ENCODE measurements at regions not wholly inside any gene's neighbourhood (a gene's known extent, or its start where the extent isn't known, plus 50 kb on each side); places are given as distances from the start of the nearest gene placed in this dataset.

DNA sequence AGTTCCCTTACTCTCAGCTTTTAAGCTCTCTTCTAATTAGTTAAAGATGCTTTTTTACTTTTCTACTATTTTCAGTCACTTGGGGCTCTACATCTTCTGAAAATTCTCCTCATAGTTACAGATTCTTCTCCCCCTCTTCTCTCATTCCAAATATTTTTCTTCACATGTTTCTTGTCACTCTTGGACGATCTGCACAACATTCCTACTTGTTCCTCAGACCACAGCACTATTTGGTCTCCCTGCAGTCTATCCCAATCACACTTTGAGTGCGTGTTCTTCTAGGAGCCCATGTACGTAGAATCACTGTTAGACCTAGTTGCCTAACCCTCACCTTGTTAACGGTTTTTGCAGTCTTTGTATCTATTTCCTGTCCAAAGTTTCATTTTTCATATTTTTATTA is 222.5 kb upstream of the SPRY2 start:
- ChIA-PET CTCF (ENCODE audit: partially characterized antibody) (no interaction called here), POLR2A (ENCODE audit: partially characterized antibody) (no interaction called here)
- H3K4me3 Mint-ChIP-seq: peak overlapping the region in 1 of 8 donors; percentile 5
- no peaks in the 10 kb centered on the region for H3K36me3 Mint-ChIP-seq
- H3K27me3 ChIP-seq (ENCODE audit: insufficient read depth, low read length): no peaks in the 10 kb centered on the region
- no peak overlapping the region for H3K27ac ChIP-seq (ENCODE audit: low read depth, low read length)
- H3K4me1 ChIP-seq (ENCODE audit: insufficient read depth, low read length): no peaks in the 10 kb centered on the region
- H3K27ac Mint-ChIP-seq: no peak overlapping the region
- H3K4me3 ChIP-seq (ENCODE audit: low read length in 2 of 2): no peak overlapping the region
- intact Hi-C loops (cut with micrococcal nuclease): no loop called here
- DNase-seq: no peak
- no peaks in the 10 kb centered on the region for H3K27me3 Mint-ChIP-seq
- H3K9me3 ChIP-seq (ENCODE audit: control insufficient read depth in 1 of 2, low read length in 2 of 2): no peaks in the 10 kb centered on the region
- H3K9me3 Mint-ChIP-seq: peaks cover 0 to 9% (median 3%) of the 10 kb centered on the region in 8 donors
- peaks cover 0 to 3% (median 2%) of the 10 kb centered on the region in 4 donors for H3K4me1 Mint-ChIP-seq
- H3K36me3 ChIP-seq (ENCODE audit: insufficient read depth, low read length): no peaks in the 10 kb centered on the region

DNA sequence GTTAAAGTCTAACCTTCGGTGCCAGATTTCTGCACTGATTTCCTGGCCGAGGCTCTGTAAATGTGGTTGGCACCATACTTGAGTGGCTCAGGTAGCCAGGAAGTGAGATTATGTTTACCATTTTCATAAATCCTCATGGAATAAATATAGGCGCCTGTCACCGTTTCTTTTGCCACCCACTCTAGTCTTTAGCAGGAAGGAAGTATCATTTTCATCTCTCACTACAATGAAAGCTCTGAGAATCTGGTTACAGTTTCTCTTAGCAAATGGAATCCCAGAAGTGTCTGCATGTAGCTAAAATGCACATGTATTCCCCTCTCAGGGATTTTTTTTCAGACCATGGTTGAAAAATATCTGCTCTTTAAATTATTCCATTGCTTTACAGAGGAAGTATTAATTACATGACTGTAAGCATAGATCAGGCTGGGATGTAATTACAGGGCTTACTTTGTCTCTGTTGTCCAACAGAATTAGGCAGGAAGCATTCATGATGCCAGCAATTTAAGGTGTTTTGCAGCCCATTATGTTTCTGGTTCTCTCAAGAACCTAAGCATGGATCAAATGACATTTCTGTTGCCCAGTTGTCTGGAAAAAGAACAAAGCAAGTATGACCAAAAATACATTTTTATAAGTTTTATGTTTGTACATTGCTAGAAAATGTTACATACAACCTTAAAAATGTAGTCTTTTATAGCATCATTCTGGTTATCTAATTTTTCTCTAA is 221.7 kb upstream of the SPRY2 start:
- Histone ChIP-seq H3K4me3 (ENCODE audit: low read length in 2 of 2) (no peak overlapping the region), H3K9me3 (ENCODE audit: control insufficient read depth in 1 of 2, low read length in 2 of 2) (no peaks in the 10 kb centered on the region), H3K36me3 (ENCODE audit: insufficient read depth, low read length) (no peaks in the 10 kb centered on the region), H3K27ac (ENCODE audit: low read depth, low read length) (no peak overlapping the region), H3K27me3 (ENCODE audit: insufficient read depth, low read length) (no peaks in the 10 kb centered on the region), H3K4me1 (ENCODE audit: insufficient read depth, low read length) (no peaks in the 10 kb centered on the region)
- Mint-ChIP-seq H3K27me3 (no peaks in the 10 kb centered on the region), H3K9me3 (peaks cover 0 to 14% (median 4%) of the 10 kb centered on the region in 8 donors), H3K36me3 (no peaks in the 10 kb centered on the region), H3K4me1 (peaks cover 0 to 3% (median 2%) of the 10 kb centered on the region in 4 donors), H3K27ac (no peak overlapping the region), H3K4me3 (no peak overlapping the region)
- no peak for DNase-seq
- intact Hi-C loops (cut with micrococcal nuclease): no loop called here
- POLR2A ChIA-PET (ENCODE audit: partially characterized antibody): no interaction called here
- CTCF ChIA-PET (ENCODE audit: partially characterized antibody): no interaction called here

- ChIA-PET POLR2A (ENCODE audit: partially characterized antibody) (no interaction called here), CTCF (ENCODE audit: partially characterized antibody) (no interaction called here)
- no peak overlapping the region for H3K27ac Mint-ChIP-seq
- H3K9me3 Mint-ChIP-seq: peaks cover 0 to 14% (median 6%) of the 10 kb centered on the region in 8 donors
- intact Hi-C loops (cut with micrococcal nuclease): no loop called here
- H3K36me3 Mint-ChIP-seq: no peaks in the 10 kb centered on the region
- H3K27me3 Mint-ChIP-seq: no peaks in the 10 kb centered on the region
- no peaks in the 10 kb centered on the region for H3K4me1 ChIP-seq (ENCODE audit: insufficient read depth, low read length)
- no peak overlapping the region for H3K4me3 Mint-ChIP-seq
- H3K27me3 ChIP-seq (ENCODE audit: insufficient read depth, low read length): no peaks in the 10 kb centered on the region
- no peak for DNase-seq
- H3K36me3 ChIP-seq (ENCODE audit: insufficient read depth, low read length): no peaks in the 10 kb centered on the region
- no peak overlapping the region for H3K4me3 ChIP-seq (ENCODE audit: low read length in 2 of 2)
- peaks cover 0 to 3% (median 2%) of the 10 kb centered on the region in 4 donors for H3K4me1 Mint-ChIP-seq
- no peaks in the 10 kb centered on the region for H3K9me3 ChIP-seq (ENCODE audit: control insufficient read depth in 1 of 2, low read length in 2 of 2)
- no peak overlapping the region for H3K27ac ChIP-seq (ENCODE audit: low read depth, low read length)
Observed at GRCh38 chr13:80560609-80561008, 219.7 kb upstream of the SPRY2 start.

DNA sequence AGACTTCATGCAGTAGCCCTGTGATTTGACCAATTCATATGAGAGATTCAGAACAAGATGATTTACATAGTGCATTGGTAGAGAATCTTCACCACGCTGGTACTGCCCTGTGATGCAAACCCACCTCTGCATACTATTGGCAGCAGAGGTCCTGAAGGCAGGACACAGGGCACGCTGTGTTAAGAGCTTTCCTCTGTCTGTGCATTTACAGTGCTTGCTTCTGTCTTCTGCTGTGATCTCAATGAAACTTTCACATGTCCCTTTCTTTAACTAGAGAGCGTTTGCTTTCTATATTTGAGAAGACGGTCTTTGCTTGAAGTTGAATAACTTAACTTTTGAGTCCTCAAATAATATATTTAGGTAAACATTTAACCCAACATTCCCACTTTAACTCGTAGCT is 219.0 kb upstream of the SPRY2 start:
- Histone ChIP-seq H3K9me3 (ENCODE audit: control insufficient read depth in 1 of 2, low read length in 2 of 2) (no peaks in the 10 kb centered on the region), H3K4me1 (ENCODE audit: insufficient read depth, low read length) (no peaks in the 10 kb centered on the region), H3K4me3 (ENCODE audit: low read length in 2 of 2) (no peak overlapping the region), H3K27me3 (ENCODE audit: insufficient read depth, low read length) (no peaks in the 10 kb centered on the region), H3K36me3 (ENCODE audit: insufficient read depth, low read length) (no peaks in the 10 kb centered on the region), H3K27ac (ENCODE audit: low read depth, low read length) (no peak overlapping the region)
- peaks cover 0 to 14% (median 6%) of the 10 kb centered on the region in 8 donors for H3K9me3 Mint-ChIP-seq
- H3K36me3 Mint-ChIP-seq: no peaks in the 10 kb centered on the region
- no peak overlapping the region for H3K4me3 Mint-ChIP-seq
- H3K27ac Mint-ChIP-seq: no peak overlapping the region
- no peaks in the 10 kb centered on the region for H3K27me3 Mint-ChIP-seq
- intact Hi-C loops (cut with micrococcal nuclease): no loop called here
- ChIA-PET CTCF (ENCODE audit: partially characterized antibody) (no interaction called here), POLR2A (ENCODE audit: partially characterized antibody) (no interaction called here)
- H3K4me1 Mint-ChIP-seq: peaks cover 0 to 3% (median 2%) of the 10 kb centered on the region in 4 donors
- no peak for DNase-seq

DNA sequence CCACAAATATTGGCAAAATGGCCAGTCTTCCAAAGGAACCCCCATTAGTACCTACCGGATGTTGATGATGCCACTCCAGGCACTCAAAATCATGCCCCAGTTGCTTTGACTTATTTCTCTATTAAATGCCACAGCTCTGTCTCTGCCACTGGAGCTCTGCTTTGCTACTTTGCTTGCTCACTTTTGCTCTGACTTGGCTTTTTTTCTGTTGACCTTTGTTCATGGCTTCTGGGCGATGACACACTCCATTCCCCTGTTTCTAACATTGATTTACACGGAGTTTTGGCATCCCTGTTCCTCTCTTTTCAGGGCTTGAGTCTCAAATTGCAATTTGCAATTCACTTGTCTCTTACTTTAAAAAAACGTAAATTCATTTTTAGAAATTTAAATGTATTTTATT is 217.1 kb upstream of the SPRY2 start:
- H3K36me3 ChIP-seq (ENCODE audit: insufficient read depth, low read length): no peaks in the 10 kb centered on the region
- ChIA-PET POLR2A (ENCODE audit: partially characterized antibody) (no interaction called here), CTCF (ENCODE audit: partially characterized antibody) (no interaction called here)
- Mint-ChIP-seq H3K4me1 (peaks cover 0 to 1% (median 0%) of the 10 kb centered on the region in 4 donors), H3K27ac (no peak overlapping the region), H3K4me3 (no peak overlapping the region), H3K9me3 (peaks cover 0 to 14% (median 6%) of the 10 kb centered on the region in 8 donors), H3K36me3 (no peaks in the 10 kb centered on the region), H3K27me3 (no peaks in the 10 kb centered on the region)
- no peaks in the 10 kb centered on the region for H3K9me3 ChIP-seq (ENCODE audit: control insufficient read depth in 1 of 2, low read length in 2 of 2)
- H3K4me1 ChIP-seq (ENCODE audit: insufficient read depth, low read length): no peaks in the 10 kb centered on the region
- intact Hi-C loops (cut with micrococcal nuclease): no loop called here
- H3K27me3 ChIP-seq (ENCODE audit: insufficient read depth, low read length): no peaks in the 10 kb centered on the region
- DNase-seq: no peak
- H3K4me3 ChIP-seq (ENCODE audit: low read length in 2 of 2): no peak overlapping the region
- H3K27ac ChIP-seq (ENCODE audit: low read depth, low read length): no peak overlapping the region

- Mint-ChIP-seq H3K9me3 (peaks cover 0 to 14% (median 6%) of the 10 kb centered on the region in 8 donors), H3K27me3 (no peaks in the 10 kb centered on the region), H3K4me1 (no peaks in the 10 kb centered on the region), H3K4me3 (no peak overlapping the region), H3K27ac (no peak overlapping the region), H3K36me3 (no peaks in the 10 kb centered on the region)
- Histone ChIP-seq H3K9me3 (ENCODE audit: control insufficient read depth in 1 of 2, low read length in 2 of 2) (no peaks in the 10 kb centered on the region), H3K4me3 (ENCODE audit: low read length in 2 of 2) (no peak overlapping the region), H3K36me3 (ENCODE audit: insufficient read depth, low read length) (no peaks in the 10 kb centered on the region), H3K27ac (ENCODE audit: low read depth, low read length) (no peak overlapping the region), H3K27me3 (ENCODE audit: insufficient read depth, low read length) (no peaks in the 10 kb centered on the region), H3K4me1 (ENCODE audit: insufficient read depth, low read length) (no peaks in the 10 kb centered on the region)
- ChIA-PET POLR2A (ENCODE audit: partially characterized antibody) (no interaction called here), CTCF (ENCODE audit: partially characterized antibody) (no interaction called here)
- intact Hi-C loops (cut with micrococcal nuclease): no loop called here
- no peak for DNase-seq
Observed at GRCh38 chr13:80555796-80556678, 215.1 kb upstream of the SPRY2 start.

GRCh38 chr13:80552851-80553440 is 212.0 kb upstream of the SPRY2 start:
- Mint-ChIP-seq H3K4me3 (no peak overlapping the region), H3K4me1 (no peaks in the 10 kb centered on the region), H3K36me3 (no peaks in the 10 kb centered on the region), H3K27me3 (no peaks in the 10 kb centered on the region), H3K27ac (no peak overlapping the region), H3K9me3 (peaks cover 0 to 8% (median 2%) of the 10 kb centered on the region in 8 donors)
- Histone ChIP-seq H3K27ac (ENCODE audit: low read depth, low read length) (no peak overlapping the region), H3K36me3 (ENCODE audit: insufficient read depth, low read length) (no peaks in the 10 kb centered on the region), H3K9me3 (ENCODE audit: control insufficient read depth in 1 of 2, low read length in 2 of 2) (no peaks in the 10 kb centered on the region), H3K4me1 (ENCODE audit: insufficient read depth, low read length) (no peaks in the 10 kb centered on the region), H3K27me3 (ENCODE audit: insufficient read depth, low read length) (no peaks in the 10 kb centered on the region), H3K4me3 (ENCODE audit: low read length in 2 of 2) (no peak overlapping the region)
- intact Hi-C loops (cut with micrococcal nuclease): no loop called here
- ChIA-PET POLR2A (ENCODE audit: partially characterized antibody) (no interaction called here), CTCF (ENCODE audit: partially characterized antibody) (no interaction called here)
- no peak for DNase-seq

Measured in CD4-positive, alpha-beta memory T cell (primary cell).